ENCODE measurements at regions not wholly inside any gene's neighbourhood (a gene's known extent, or its start where the extent isn't known, plus 50 kb on each side); places are given as distances from the start of the nearest gene placed in this dataset.

GRCh38 chr11:15374418-15374817 is 259.7 kb downstream of the INSC start (continued):
- no peak for TF ChIP-seq ZBTB39 (CRISPR knock-in tag; IDR thresholded peaks at IDR 0.05)
- TF ChIP-seq IKZF1 (IDR thresholded peaks at IDR 0.05), result no peak
- TF ChIP-seq CREM (IDR thresholded peaks at IDR 0.05), result no peak
- no peak for TF ChIP-seq CREM (CRISPR knock-in tag; IDR thresholded peaks at IDR 0.05)
- no peak for TF ChIP-seq NFKB2 (CRISPR knock-in tag; IDR thresholded peaks at IDR 0.05; ENCODE audit: borderline replicate concordance)
- no peak for TF ChIP-seq HOXA7 (CRISPR knock-in tag; IDR thresholded peaks at IDR 0.05)
- no peak for TF ChIP-seq DR1 (CRISPR knock-in tag; IDR thresholded peaks at IDR 0.05)
- TF ChIP-seq ZBTB44 (CRISPR knock-in tag; IDR thresholded peaks at IDR 0.05), result no peak
- no peak for TF ChIP-seq CBX5 (CRISPR knock-in tag; IDR thresholded peaks at IDR 0.05; ENCODE audit: borderline replicate concordance)
- TF ChIP-seq RBM39 (IDR thresholded peaks at IDR 0.05; ENCODE audit: low read depth, low read length, poor library complexity, severe bottlenecking), result no peak
- TF ChIP-seq SIN3B (IDR thresholded peaks at IDR 0.05; ENCODE audit: low read length), result no peak

GRCh38 chr11:15378941-15379340 is 264.2 kb downstream of the INSC start:
- ATAC-seq (no peak), DNase-seq (ENCODE audit: low spot score) (no peak), FAIRE-seq (no peak)
- no peaks in the 10 kb centered on the region for H3K79me2 ChIP-seq (ENCODE audit: insufficient read depth, low read length)
- ChIA-PET CTCF (ENCODE audit: low intra/inter-chr PET ratio, low total read pairs) (no interaction called here), POLR2A (no interaction called here)
- no peak overlapping the region for H3K27ac ChIP-seq (ENCODE audit: extremely low read length, insufficient read depth, low read length)
- no peaks in the 10 kb centered on the region for H3K27me3 ChIP-seq (ENCODE audit: control insufficient read depth in 1 of 2, insufficient read depth in 2 of 2, low read length in 2 of 2)
- H3K9ac ChIP-seq (ENCODE audit: insufficient read depth, low read depth, low read length), result no peak overlapping the region
- H4K20me1 ChIP-seq (ENCODE audit: insufficient read depth, low read length), result no peaks in the 10 kb centered on the region
- intact Hi-C loops (cut with micrococcal nuclease; ENCODE audit: unreplicated experiment), result no loop called here
- in situ Hi-C loops (cut with HindIII; ENCODE audit: extremely low pct_ligation_motif_present, low pct_unique_long_range_greater_than_20kb), result no loop called here
- no peak overlapping the region for H3K4me3 ChIP-seq (replicated peaks in 1 of 3; ENCODE audit: insufficient read depth in 1 of 3, low read depth in 2 of 3, low read length in 3 of 3)
- no peak overlapping the region for H2AFZ ChIP-seq (ENCODE audit: low read length)
- H3K4me1 ChIP-seq (ENCODE audit: insufficient read depth, low read length), result no peaks in the 10 kb centered on the region
- H3K9me3 ChIP-seq (ENCODE audit: low read length), result peaks cover 10% of the 10 kb centered on the region; the same call in 1 of the 2 replicates
- no peaks in the 10 kb centered on the region for H3K36me3 ChIP-seq (replicated peaks in 1 of 2; ENCODE audit: control insufficient read depth in 1 of 2, insufficient read depth in 2 of 2, low read length in 2 of 2)
- no TSS peak for BruUV-seq (replicated peaks)
- no peak overlapping the region for H3K4me2 ChIP-seq (ENCODE audit: low read depth, low read length)
- TF ChIP-seq ZNF282 (IDR thresholded peaks at IDR 0.05; ENCODE audit: partially characterized antibody) (no peak), HOXA5 (CRISPR knock-in tag; IDR thresholded peaks at IDR 0.05) (no peak), PPARG (CRISPR knock-in tag; conservative IDR thresholded peaks at IDR 0.05) (no peak), ZNF451 (CRISPR knock-in tag; IDR thresholded peaks at IDR 0.05) (no peak), FOXA3 (CRISPR knock-in tag; IDR thresholded peaks at IDR 0.05) (no peak)
- no CpG with 5 or more reads among the region's 2 CpGs for WGBS (ENCODE audit: low lambda C conversion rate)
